Psoas muscle (tissue), 7 donors: ENCODE measurements at regions not wholly inside any gene's neighbourhood (a gene's known extent, or its start where the extent isn't known, plus 50 kb on each side); places are given as distances from the start of the nearest gene placed in this dataset.

ENCODE experiments used
- ATAC-seq, 4 donors: fragments of 200-7000 bp; cut with Tn5 transposase; one replicate each; pipeline ENCODE4 v1.9.1; 2020; ENCODE audit warnings: moderate library complexity in 3 of 4, mild to moderate bottlenecking in 2 of 4
- DNase-seq, 2 donors: peaks; one replicate each; pipeline ENCODE4 v3.0.0-alpha.2; 2020
- H3K27ac ChIP-seq: fragments of 200-600 bp; one replicate; pipeline ENCODE4 v1.8.0; 2022
- H3K27me3 ChIP-seq, 3 donors: fragments of 200-600 bp in 1 of 3; one replicate each; pipeline versions ENCODE4 v1.6.1 to v1.8.0; 2013 to 2022; ENCODE audit warnings: low read length in 2 of 3, mild to moderate bottlenecking in 2 of 3, moderate library complexity in 1 of 3; ENCODE audit not compliant: insufficient read depth in 3 of 3
- H3K36me3 ChIP-seq, 2 donors: fragments of 200-600 bp in 1 of 2; one replicate each; pipeline versions ENCODE4 v1.6.1 to v1.8.0; 2013 to 2022; ENCODE audit warnings: low read depth in 1 of 2, mild to moderate bottlenecking in 1 of 2, moderate library complexity in 1 of 2; ENCODE audit not compliant: insufficient read depth in 1 of 2
- H3K4me1 ChIP-seq: fragments of 200-600 bp; one replicate; pipeline ENCODE4 v1.8.0; 2022
- H3K4me3 ChIP-seq: fragments of 200-600 bp; one replicate; pipeline ENCODE4 v1.8.0; 2022; ENCODE audit warnings: mild to moderate bottlenecking
- H3K9me3 ChIP-seq: fragments of 200-600 bp; one replicate; pipeline ENCODE4 v1.8.0; 2022
- CTCF ChIP-seq: fragments of 200-600 bp; IDR thresholded peaks from one replicate; pipeline ENCODE4 v1.8.0; 2022; ENCODE audit warnings: antibody characterized with exemption
- WGBS, 3 donors: extraction: QIAGEN DNeasy Blood & Tissue Kit; methylation state at CpG; one replicate each; pipeline versions ENCODE4 v1.1.6 to v1.1.7; 2013; 5-methylcytosine and 5-hydroxymethylcytosine counted together
- intact Hi-C, 2 donors: fragments of 100-400 bp; cut with DNase I; formaldehyde crosslinking; loops; one replicate each; pipeline versions ENCODE4 v1.11.0 to v1.14.2; 2022
- donor health status: healthy with polysubstance abuse.
- donor health status: DM: no; HTN: no; CAD: no; lungs with moderate emphysema.
- donor health status: Bipolar disorder and iron deficiency.
- donor health status: healthy.
- donor health status: DM: yes; HTN: yes; CAD: no.
- donor health status: DM: no; HTN: no; CAD: no.
- donor health status: DM: yes; HTN: yes; CAD: no.

- Histone ChIP-seq H3K27me3 (no peaks in the 10 kb centered on the region), H3K27ac (no peak overlapping the region), H3K36me3 (no peaks in the 10 kb centered on the region), H3K4me3 (no peak overlapping the region), H3K4me1 (no peaks in the 10 kb centered on the region), H3K9me3 (no peaks in the 10 kb centered on the region)
- WGBS, 3 donors: 16 to 30% (median 25%) methylated on average over 4 of the region's 4 CpGs
- DNase-seq (no peak), ATAC-seq (no peak)
- intact Hi-C loops: no loop called here
- no peak for TF ChIP-seq CTCF
Measured at GRCh38 chr6:145532361-145532760, 203.0 kb downstream of the EPM2A start.

GRCh38 chr6:145534989-145535388 lies 200.3 kb downstream of the EPM2A start:
- no peak for DNase-seq
- no peaks in the 10 kb centered on the region for H3K4me1 ChIP-seq
- TF ChIP-seq CTCF: no peak
- H3K27ac ChIP-seq: no peak overlapping the region
- no peaks in the 10 kb centered on the region for H3K9me3 ChIP-seq
- H3K4me3 ChIP-seq: no peak overlapping the region
- H3K27me3 ChIP-seq: no peaks in the 10 kb centered on the region
- ATAC-seq: no peak
- 83 to 89% (median 88%) methylated on average over 4 of the region's 4 CpGs for WGBS, 3 donors
- H3K36me3 ChIP-seq: no peaks in the 10 kb centered on the region
- intact Hi-C loops: no loop called here

GRCh38 chr6:145538989-145539388 lies 196.3 kb downstream of the EPM2A start:
- intact Hi-C loops: no loop called here
- no peak overlapping the region for H3K4me3 ChIP-seq
- no peak for TF ChIP-seq CTCF
- H3K27ac ChIP-seq: no peak overlapping the region
- H3K9me3 ChIP-seq: no peaks in the 10 kb centered on the region
- H3K4me1 ChIP-seq: no peaks in the 10 kb centered on the region
- no peaks in the 10 kb centered on the region for H3K36me3 ChIP-seq
- ATAC-seq (no peak), DNase-seq (no peak)
- H3K27me3 ChIP-seq: no peaks in the 10 kb centered on the region
- WGBS, 3 donors: 78 to 93% (median 82%) methylated on average over 1 of the region's 1 CpG

GRCh38 chr6:145539831-145540230 lies 195.5 kb downstream of the EPM2A start:
- Histone ChIP-seq H3K4me3 (no peak overlapping the region), H3K27me3 (no peaks in the 10 kb centered on the region), H3K36me3 (no peaks in the 10 kb centered on the region), H3K4me1 (no peaks in the 10 kb centered on the region), H3K9me3 (no peaks in the 10 kb centered on the region), H3K27ac (no peak overlapping the region)
- WGBS, 3 donors: 79 to 83% (median 80%) methylated on average over 3 of the region's 3 CpGs
- intact Hi-C loops: no loop called here
- no peak for TF ChIP-seq CTCF
- no peak for ATAC-seq
- DNase-seq: peak in 1 of 2 donors; percentile 28

- WGBS, 3 donors: 95 to 96% (median 96%) methylated on average over 2 of the region's 2 CpGs
Measured at GRCh38 chr6:145540741-145541140, 194.6 kb downstream of the EPM2A start.

More at GRCh38 chr6:145540741-145541140, 194.6 kb downstream of the EPM2A start:
- DNase-seq (no peak), ATAC-seq (no peak)
- Histone ChIP-seq H3K9me3 (no peaks in the 10 kb centered on the region), H3K4me1 (no peaks in the 10 kb centered on the region), H3K4me3 (no peak overlapping the region), H3K36me3 (no peaks in the 10 kb centered on the region), H3K27ac (no peak overlapping the region), H3K27me3 (no peaks in the 10 kb centered on the region)
- no peak for TF ChIP-seq CTCF
- intact Hi-C loops: no loop called here
